ENCODE measurements at regions not wholly inside any gene's neighbourhood (a gene's known extent, or its start where the extent isn't known, plus 50 kb on each side); places are given as distances from the start of the nearest gene placed in this dataset.

GRCh38 chr2:149648282-149649030 lies 60.9 kb upstream of the MMADHC start:
- H3K4me1 Mint-ChIP-seq (ENCODE audit: low read depth), result no peaks in the 10 kb centered on the region
- H3K9me3 Mint-ChIP-seq (ENCODE audit: low read depth), result peaks cover 8% of the 10 kb centered on the region
- peaks cover 10% of the 10 kb centered on the region for H3K36me3 Mint-ChIP-seq (ENCODE audit: insufficient read depth)
- TF ChIP-seq CTCF (IDR thresholded peaks at IDR 0.05; ENCODE audit: unreplicated experiment), result no peak
- H3K27ac Mint-ChIP-seq, result no peak overlapping the region
- H3K4me3 Mint-ChIP-seq (ENCODE audit: low read depth), result no peak overlapping the region
- no peaks in the 10 kb centered on the region for H3K27me3 Mint-ChIP-seq
- DNase-seq (ENCODE audit: low spot score, unreplicated experiment), result no peak

- no peak for DNase-seq (ENCODE audit: low spot score, unreplicated experiment)
- Mint-ChIP-seq H3K4me3 (ENCODE audit: low read depth) (no peak overlapping the region), H3K36me3 (ENCODE audit: insufficient read depth) (peaks cover 9% of the 10 kb centered on the region), H3K4me1 (ENCODE audit: low read depth) (no peaks in the 10 kb centered on the region), H3K27me3 (no peaks in the 10 kb centered on the region), H3K9me3 (ENCODE audit: low read depth) (peaks cover 16% of the 10 kb centered on the region), H3K27ac (no peak overlapping the region)
- no peak for TF ChIP-seq CTCF (IDR thresholded peaks at IDR 0.05; ENCODE audit: unreplicated experiment)
These were observed 57.8 kb upstream of the MMADHC start for GRCh38 chr2:149645391-149645790.
